Activated CD8-positive, alpha-beta T cell treated with anti-CD3 and anti-CD28 coated beads for 36 hours (primary cell): ENCODE measurements at regions not wholly inside any gene's neighbourhood (a gene's known extent, or its start where the extent isn't known, plus 50 kb on each side); places are given as distances from the start of the nearest gene placed in this dataset.

Experiments
- ATAC-seq: fragments of 200-7000 bp; cut with Tn5 transposase; one replicate; pipeline ENCODE4 v1.10.0; 2021; ENCODE audit warnings: mild to moderate bottlenecking, moderate library complexity
- CTCF ChIA-PET: fragments of 350-600 bp; sonication (Branson Sonifier 250); formaldehyde crosslinking; loops from one replicate; lab custom pipeline; 2021; ENCODE audit warnings: antibody characterized with exemption; lab: Charles Lee
- POLR2A ChIA-PET: fragments of 350-600 bp; sonication (Branson Sonifier 250); formaldehyde crosslinking; loops from one replicate; lab custom pipeline; 2021; ENCODE audit warnings: antibody characterized with exemption; lab: Charles Lee
- DNase-seq: peaks from one replicate; pipeline ENCODE4 v3.0.0-alpha.2; 2020
- H3K27ac Mint-ChIP-seq: one replicate; pipeline ENCODE4 v1.8.0; 2021; ENCODE audit warnings: mild to moderate bottlenecking, mixed read lengths
- H3K27me3 Mint-ChIP-seq: one replicate; pipeline ENCODE4 v1.8.0; 2021; ENCODE audit warnings: mixed read lengths
- H3K36me3 Mint-ChIP-seq: one replicate; pipeline ENCODE4 v1.8.0; 2021; ENCODE audit warnings: low read depth, mixed read lengths
- H3K4me1 Mint-ChIP-seq: one replicate; pipeline ENCODE4 v1.8.0; 2021; ENCODE audit warnings: low read depth, mixed read lengths
- H3K4me3 Mint-ChIP-seq: one replicate; pipeline ENCODE4 v1.8.0; 2021; ENCODE audit warnings: mild to moderate bottlenecking, moderate library complexity, mixed read lengths
- H3K9me3 Mint-ChIP-seq: one replicate; pipeline ENCODE4 v1.8.0; 2021; ENCODE audit warnings: mixed read lengths
- intact Hi-C: fragments of 100-400 bp; cut with micrococcal nuclease; formaldehyde crosslinking; loops from one replicate; pipeline ENCODE4 v1.10.0; 2022
- TF ChIP-seq, protein P1 (sequence below): fragments of 200-600 bp; IDR thresholded peaks from one replicate; pipeline ENCODE4 v1.8.0; 2022; ENCODE audit warnings: antibody characterized with exemption, mild to moderate bottlenecking

GRCh38 chr11:94702481-94702880, 65.7 kb upstream of the AMOTL1 start:
- CTCF ChIA-PET, result no interaction called here

GRCh38 chr11:94705419-94705818, 62.7 kb upstream of the AMOTL1 start:
- CTCF ChIA-PET, result interaction anchor here (0.8 kb wide), 1 partner anchor 20 kb away, joined by 3 read pairs; no protein-coding TSS in a partner anchor

More at GRCh38 chr11:94702481-94702880, 65.7 kb upstream of the AMOTL1 start:
- H3K36me3 Mint-ChIP-seq, result no peaks in the 10 kb centered on the region
- H3K9me3 Mint-ChIP-seq, result no peaks in the 10 kb centered on the region
- POLR2A ChIA-PET, result no interaction called here
- TF ChIP-seq, protein P1, sequence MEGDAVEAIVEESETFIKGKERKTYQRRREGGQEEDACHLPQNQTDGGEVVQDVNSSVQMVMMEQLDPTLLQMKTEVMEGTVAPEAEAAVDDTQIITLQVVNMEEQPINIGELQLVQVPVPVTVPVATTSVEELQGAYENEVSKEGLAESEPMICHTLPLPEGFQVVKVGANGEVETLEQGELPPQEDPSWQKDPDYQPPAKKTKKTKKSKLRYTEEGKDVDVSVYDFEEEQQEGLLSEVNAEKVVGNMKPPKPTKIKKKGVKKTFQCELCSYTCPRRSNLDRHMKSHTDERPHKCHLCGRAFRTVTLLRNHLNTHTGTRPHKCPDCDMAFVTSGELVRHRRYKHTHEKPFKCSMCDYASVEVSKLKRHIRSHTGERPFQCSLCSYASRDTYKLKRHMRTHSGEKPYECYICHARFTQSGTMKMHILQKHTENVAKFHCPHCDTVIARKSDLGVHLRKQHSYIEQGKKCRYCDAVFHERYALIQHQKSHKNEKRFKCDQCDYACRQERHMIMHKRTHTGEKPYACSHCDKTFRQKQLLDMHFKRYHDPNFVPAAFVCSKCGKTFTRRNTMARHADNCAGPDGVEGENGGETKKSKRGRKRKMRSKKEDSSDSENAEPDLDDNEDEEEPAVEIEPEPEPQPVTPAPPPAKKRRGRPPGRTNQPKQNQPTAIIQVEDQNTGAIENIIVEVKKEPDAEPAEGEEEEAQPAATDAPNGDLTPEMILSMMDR, result no peak
- intact Hi-C loops, result no loop called here
- no peak for ATAC-seq
- H3K27ac Mint-ChIP-seq, result no peak overlapping the region
- H3K27me3 Mint-ChIP-seq, result peaks cover 10% of the 10 kb centered on the region
- no peak overlapping the region for H3K4me3 Mint-ChIP-seq
- H3K4me1 Mint-ChIP-seq, result no peaks in the 10 kb centered on the region
- DNase-seq, result no peak

GRCh38 chr11:94705891-94706615, 62.1 kb upstream of the AMOTL1 start:
- TF ChIP-seq, protein P1, result no peak
- CTCF ChIA-PET, result interaction anchor here (0.8 kb wide), 1 partner anchor 20 kb away, joined by 3 read pairs; no protein-coding TSS in a partner anchor
- Mint-ChIP-seq H3K27ac (no peak overlapping the region), H3K36me3 (no peaks in the 10 kb centered on the region), H3K9me3 (no peaks in the 10 kb centered on the region), H3K27me3 (peaks cover 3% of the 10 kb centered on the region), H3K4me3 (no peak overlapping the region), H3K4me1 (no peaks in the 10 kb centered on the region)
- no peak for ATAC-seq
- no peak for DNase-seq
- POLR2A ChIA-PET, result no interaction called here
- intact Hi-C loops, result no loop called here

More at GRCh38 chr11:94705419-94705818, 62.7 kb upstream of the AMOTL1 start:
- ATAC-seq (no peak), DNase-seq (no peak)
- Mint-ChIP-seq H3K9me3 (no peaks in the 10 kb centered on the region), H3K27ac (no peak overlapping the region), H3K27me3 (peaks cover 4% of the 10 kb centered on the region), H3K4me3 (no peak overlapping the region), H3K4me1 (no peaks in the 10 kb centered on the region), H3K36me3 (no peaks in the 10 kb centered on the region)
- TF ChIP-seq, protein P1, result no peak
- intact Hi-C loops, result no loop called here
- POLR2A ChIA-PET, result no interaction called here

GRCh38 chr11:94708176-94708575, 60.0 kb upstream of the AMOTL1 start:
- no peak for DNase-seq
- H3K4me3 Mint-ChIP-seq, result no peak overlapping the region
- TF ChIP-seq, protein P1, result no peak
- H3K4me1 Mint-ChIP-seq, result no peaks in the 10 kb centered on the region
- peaks cover 3% of the 10 kb centered on the region for H3K27me3 Mint-ChIP-seq
- ChIA-PET CTCF (no interaction called here), POLR2A (no interaction called here)
- no peak overlapping the region for H3K27ac Mint-ChIP-seq
- no peaks in the 10 kb centered on the region for H3K9me3 Mint-ChIP-seq
- H3K36me3 Mint-ChIP-seq, result no peaks in the 10 kb centered on the region
- ATAC-seq, result no peak
- intact Hi-C loops, result no loop called here

DNA sequence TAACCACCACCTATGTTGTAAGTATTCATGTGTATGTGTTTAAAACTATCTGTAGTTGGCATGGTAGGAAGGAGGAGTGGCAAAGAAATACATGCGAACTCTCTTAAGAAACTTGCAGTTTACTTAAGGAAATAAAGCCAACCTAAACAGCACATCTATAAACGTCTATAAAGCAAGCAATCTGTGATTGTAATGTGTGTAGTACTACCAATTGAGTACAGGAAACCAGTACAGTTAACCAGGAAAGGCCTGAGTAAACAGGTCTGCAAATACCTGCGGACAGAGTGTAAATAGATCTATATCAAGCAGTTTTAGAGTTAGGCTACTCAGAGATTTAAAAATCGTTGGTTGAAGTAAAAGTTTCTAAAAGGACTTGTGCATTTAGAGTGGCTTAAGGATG, 59.5 kb upstream of the AMOTL1 start:
- H3K4me1 Mint-ChIP-seq, result no peaks in the 10 kb centered on the region
- H3K27ac Mint-ChIP-seq, result no peak overlapping the region
- DNase-seq, result no peak
- intact Hi-C loops, result no loop called here
- no peaks in the 10 kb centered on the region for H3K9me3 Mint-ChIP-seq
- TF ChIP-seq, protein P1, result no peak
- ATAC-seq, result no peak
- ChIA-PET CTCF (no interaction called here), POLR2A (no interaction called here)
- peaks cover 3% of the 10 kb centered on the region for H3K27me3 Mint-ChIP-seq
- no peak overlapping the region for H3K4me3 Mint-ChIP-seq
- no peaks in the 10 kb centered on the region for H3K36me3 Mint-ChIP-seq
